Spleen (tissue), 11 donors: ENCODE measurements at regions not wholly inside any gene's neighbourhood (a gene's known extent, or its start where the extent isn't known, plus 50 kb on each side); places are given as distances from the start of the nearest gene placed in this dataset.
"Not testable (repeated sequence)": the region's sequence is repeated elsewhere in the genome, so short reads cannot be mapped to it uniquely, and the experiment has no call there.

Source experiments
- DNase-seq: peaks from one replicate; pipeline ENCODE4 v3.0.0-alpha.2; 2020
- H3K27ac ChIP-seq, 8 donors: fragments of 200-600 bp; sonication (generic) in 7 of 8; 1 replicate in 4 of 8; 2 replicates in 4 of 8; pipeline versions ENCODE4 v1.5.0 to v1.8.0; 2016 to 2021; ENCODE audit warnings: inconsistent platforms in 4 of 8, mild to moderate bottlenecking in 4 of 8, moderate library complexity in 1 of 8
- H3K27me3 ChIP-seq, 7 donors: fragments of 200-600 bp; sonication (generic) in 6 of 7; replicated peaks in 1 of 7; 1 replicate in 4 of 7; 2 replicates in 3 of 7; pipeline versions ENCODE4 v1.5.0 to v1.8.0; 2016 to 2021; ENCODE audit warnings: inconsistent platforms in 3 of 7, mild to moderate bottlenecking in 1 of 7
- H3K36me3 ChIP-seq, 6 donors: fragments of 200-600 bp; sonication (generic) in 5 of 6; 1 replicate in 4 of 6; 2 replicates in 2 of 6; pipeline versions ENCODE4 v1.5.0 to v1.8.0; 2016 to 2021; ENCODE audit warnings: inconsistent platforms in 2 of 6
- H3K4me1 ChIP-seq, 6 donors: fragments of 200-600 bp; sonication (generic) in 5 of 6; 1 replicate in 3 of 6; 2 replicates in 3 of 6; pipeline versions ENCODE4 v1.5.0 to v1.8.0; 2016 to 2021; ENCODE audit warnings: inconsistent platforms in 3 of 6
- H3K4me3 ChIP-seq, 8 donors: fragments of 200-600 bp; sonication (generic) in 7 of 8; 1 replicate in 4 of 8; 2 replicates in 4 of 8; pipeline versions ENCODE4 v1.5.0 to v1.8.0; 2016 to 2021; ENCODE audit warnings: inconsistent platforms in 4 of 8, mild to moderate bottlenecking in 4 of 8, moderate library complexity in 2 of 8
- H3K9me3 ChIP-seq, 8 donors: fragments of 200-600 bp; sonication (generic) in 7 of 8; 1 replicate in 4 of 8; 2 replicates in 4 of 8; pipeline versions ENCODE4 v1.5.0 to v1.8.0; 2016 to 2021; ENCODE audit warnings: inconsistent platforms in 4 of 8
- WGBS, 5 donors: extraction: QIAGEN DNeasy Blood & Tissue Kit in 3 of 5; methylation state at CpG; one replicate each; pipeline versions ENCODE4 v1.1.5 to v1.1.7; 2013 to 2018; 5-methylcytosine and 5-hydroxymethylcytosine counted together
- intact Hi-C: fragments of 100-400 bp; cut with DNase I; formaldehyde crosslinking; loops from one replicate; pipeline ENCODE4 v1.15.0; 2023; ENCODE audit warnings: low total_unique reads
- TF ChIP-seq, protein P1 (sequence below), 11 experiments: fragments of 200-600 bp in 7 of 11; fragments of 450-650 bp in 4 of 11; sonication (generic) in 4 of 11; IDR thresholded peaks in 8 of 11; conservative IDR thresholded peaks in 3 of 11; 1 replicate in 7 of 11; 2 replicates in 4 of 11; pipeline versions ENCODE4 v1.4.0 to v1.8.0; 2016 to 2021; ENCODE audit warnings: antibody characterized with exemption in 11 of 11, inconsistent platforms in 4 of 11, mild to moderate bottlenecking in 1 of 11
- donor health status: healthy with polysubstance abuse.
- donor health status: DM: no; HTN: no; CAD: no; lungs with moderate emphysema.
- donor health status: DM: no; HTN: no; CAD: no.
- donor health status: Bipolar disorder and iron deficiency.
- donor health status: healthy.
- donor health status: DM: no; HTN: no; CAD: no.
- donor health status: DM: yes; HTN: yes; CAD: no.

DNA sequence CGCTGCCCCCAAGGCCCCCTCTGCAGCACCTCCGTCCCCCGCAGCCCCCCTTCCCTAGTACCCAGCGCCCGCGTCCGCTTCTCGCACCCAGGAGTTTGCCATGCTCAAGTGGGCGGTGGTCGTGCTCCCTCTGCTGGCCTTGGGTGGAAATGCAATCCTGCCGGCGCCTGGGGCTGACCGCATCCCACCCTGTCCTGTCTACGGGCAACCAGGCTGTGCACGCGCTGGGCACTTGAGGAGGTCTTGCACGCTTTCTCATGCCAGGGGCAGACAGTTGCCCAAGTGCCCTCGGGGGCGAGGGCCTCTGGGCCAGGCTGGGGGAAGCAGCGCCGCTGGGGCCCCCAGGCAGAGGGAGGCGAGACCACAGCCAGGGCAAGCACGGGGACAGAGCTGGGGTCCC is 1450.7 kb upstream of the TPTE start:
- WGBS, 5 donors: 44 to 60% (median 48%) methylated on average over 2 to 18 of the region's 23 CpGs; no CpG with 5 or more reads in 2 of the 5 donors
- TF ChIP-seq, protein P1, sequence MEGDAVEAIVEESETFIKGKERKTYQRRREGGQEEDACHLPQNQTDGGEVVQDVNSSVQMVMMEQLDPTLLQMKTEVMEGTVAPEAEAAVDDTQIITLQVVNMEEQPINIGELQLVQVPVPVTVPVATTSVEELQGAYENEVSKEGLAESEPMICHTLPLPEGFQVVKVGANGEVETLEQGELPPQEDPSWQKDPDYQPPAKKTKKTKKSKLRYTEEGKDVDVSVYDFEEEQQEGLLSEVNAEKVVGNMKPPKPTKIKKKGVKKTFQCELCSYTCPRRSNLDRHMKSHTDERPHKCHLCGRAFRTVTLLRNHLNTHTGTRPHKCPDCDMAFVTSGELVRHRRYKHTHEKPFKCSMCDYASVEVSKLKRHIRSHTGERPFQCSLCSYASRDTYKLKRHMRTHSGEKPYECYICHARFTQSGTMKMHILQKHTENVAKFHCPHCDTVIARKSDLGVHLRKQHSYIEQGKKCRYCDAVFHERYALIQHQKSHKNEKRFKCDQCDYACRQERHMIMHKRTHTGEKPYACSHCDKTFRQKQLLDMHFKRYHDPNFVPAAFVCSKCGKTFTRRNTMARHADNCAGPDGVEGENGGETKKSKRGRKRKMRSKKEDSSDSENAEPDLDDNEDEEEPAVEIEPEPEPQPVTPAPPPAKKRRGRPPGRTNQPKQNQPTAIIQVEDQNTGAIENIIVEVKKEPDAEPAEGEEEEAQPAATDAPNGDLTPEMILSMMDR (IDR thresholded peaks at IDR 0.05 in 8 of 11, conservative IDR thresholded peaks at IDR 0.05 in 3 of 11): peak in 3 of 11 experiments; percentile 17 to 36 (median 29)
- H3K27me3 ChIP-seq, H3K27ac ChIP-seq, H3K36me3 ChIP-seq, H3K4me1 ChIP-seq, H3K4me3 ChIP-seq, intact Hi-C loops: not testable (repeated sequence)
- peak; percentile 60 for DNase-seq
- peaks cover 0 to 22% (median 0%) of the 10 kb centered on the region in 8 donors for H3K9me3 ChIP-seq

DNA sequence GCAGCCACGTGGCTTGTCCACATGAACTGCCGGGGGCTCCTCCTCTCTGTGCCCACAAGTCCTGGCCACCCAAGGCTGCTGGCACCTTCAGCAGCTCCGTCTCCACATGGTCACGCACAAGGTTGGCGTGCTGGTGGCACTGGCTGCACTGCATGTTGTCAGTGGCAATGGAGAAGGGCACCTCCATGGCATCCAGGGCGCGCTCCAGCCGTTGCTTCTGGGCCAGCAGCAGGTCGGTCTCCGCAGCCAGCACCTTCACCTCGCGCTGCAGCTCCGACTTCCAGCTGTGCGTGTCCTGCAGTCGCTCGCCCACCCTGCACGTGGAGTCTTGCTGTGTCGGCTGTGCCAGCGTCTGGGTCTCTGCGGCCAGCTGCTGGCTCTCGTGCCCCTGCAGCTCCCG is 1448.4 kb upstream of the TPTE start:
- H3K4me1 ChIP-seq, H3K27ac ChIP-seq, H3K27me3 ChIP-seq, H3K4me3 ChIP-seq, intact Hi-C loops, H3K36me3 ChIP-seq: not testable (repeated sequence)
- WGBS, 5 donors: 74 to 94% (median 84%) methylated on average over 14 to 19 of the region's 22 CpGs
- peaks cover 0 to 22% (median 0%) of the 10 kb centered on the region in 8 donors for H3K9me3 ChIP-seq
- DNase-seq: peak; percentile 54

DNA sequence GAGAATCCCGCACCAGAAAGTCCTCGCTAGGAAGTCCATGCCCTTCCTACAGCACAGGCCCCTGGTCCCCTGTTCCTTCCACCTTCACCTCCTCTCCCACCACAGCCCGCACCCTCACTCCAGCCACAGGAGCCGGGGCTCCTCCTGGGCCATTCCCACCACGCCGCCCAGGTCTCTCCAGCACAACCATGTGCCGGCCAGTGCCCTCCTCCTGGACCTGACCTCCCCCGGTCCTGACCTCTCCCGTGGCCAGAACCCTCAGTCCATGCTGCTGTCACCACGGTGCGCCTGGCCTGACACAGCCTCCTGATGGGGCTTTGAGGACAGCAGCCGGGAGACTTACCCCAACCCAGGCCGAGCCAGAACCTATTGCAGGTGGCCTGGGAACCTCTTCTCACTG is 1446.6 kb upstream of the TPTE start:
- H3K4me1 ChIP-seq, intact Hi-C loops, H3K27me3 ChIP-seq, H3K27ac ChIP-seq, H3K4me3 ChIP-seq, H3K36me3 ChIP-seq, DNase-seq: not testable (repeated sequence)
- H3K9me3 ChIP-seq: peaks cover 0 to 22% (median 0%) of the 10 kb centered on the region in 8 donors
- WGBS, 5 donors: 86 to 95% (median 91%) methylated on average over 7 to 13 of the region's 13 CpGs; no CpG with 5 or more reads in 1 of the 5 donors

DNA sequence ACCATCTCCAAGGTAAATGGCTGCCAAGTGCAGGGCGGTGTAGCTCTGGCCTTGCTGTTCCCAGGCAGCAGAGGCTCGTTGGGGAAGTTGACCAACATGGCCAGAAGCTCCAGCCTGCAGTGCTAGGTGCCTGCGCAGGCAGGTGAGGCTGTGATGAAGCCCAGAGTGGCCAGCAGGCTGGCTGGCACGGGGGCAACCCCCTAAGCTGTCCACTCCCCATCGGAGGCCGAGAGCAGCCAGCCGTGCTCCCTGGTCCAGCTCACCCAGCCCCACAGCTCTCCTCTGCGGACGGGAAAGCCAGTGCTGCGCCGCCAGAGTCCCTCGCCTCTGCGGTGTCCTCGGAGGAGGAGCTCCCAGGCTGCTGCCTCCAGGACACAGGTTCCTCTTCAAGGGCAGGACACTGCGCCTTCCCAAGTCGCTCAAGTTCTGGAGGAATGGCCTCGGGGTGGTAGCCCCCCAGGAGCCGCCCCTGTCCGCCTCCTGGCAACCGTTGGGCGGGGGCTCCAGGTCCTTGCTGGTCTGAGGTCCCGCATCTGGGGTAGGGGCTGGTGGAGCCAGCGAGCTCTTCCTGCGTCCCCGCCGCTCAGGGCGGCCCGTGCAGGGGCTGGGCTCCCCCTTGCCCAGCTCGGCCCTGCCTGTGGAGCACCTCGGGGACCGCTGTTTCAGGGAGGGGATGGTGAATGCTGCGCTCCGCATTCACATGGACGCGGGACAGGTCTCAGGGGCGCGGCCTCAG is 1438.1 kb upstream of the TPTE start:
- 59 to 77% (median 74%) methylated on average over 10 to 19 of the region's 37 CpGs; no CpG with 5 or more reads in 1 of the 5 donors for WGBS, 5 donors
- H3K4me3 ChIP-seq, H3K36me3 ChIP-seq, intact Hi-C loops, H3K27ac ChIP-seq, H3K4me1 ChIP-seq, H3K27me3 ChIP-seq: not testable (repeated sequence)
- DNase-seq: peak; percentile 31
- peaks cover 0 to 31% (median 0%) of the 10 kb centered on the region in 8 donors for H3K9me3 ChIP-seq

DNA sequence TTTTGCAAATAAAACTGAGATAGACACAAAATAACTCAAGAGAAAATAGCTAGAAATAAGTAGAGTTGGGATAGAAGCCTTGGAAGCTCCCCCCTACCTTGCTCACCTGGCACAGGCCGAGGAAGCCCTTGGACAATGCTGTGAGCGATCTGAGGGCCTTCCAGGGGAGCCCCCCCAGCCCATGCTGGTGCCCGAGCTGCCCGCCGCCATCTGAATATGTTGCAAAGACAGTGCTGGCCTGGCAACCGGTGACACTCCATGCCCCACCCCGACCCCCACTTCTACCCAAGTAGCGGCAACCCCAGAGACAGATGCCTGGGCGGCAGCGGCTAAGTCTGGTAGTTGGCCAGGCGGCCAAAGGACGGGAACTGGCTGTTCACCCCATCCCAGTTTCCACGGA is 1435.1 kb upstream of the TPTE start:
- H3K27me3 ChIP-seq, H3K36me3 ChIP-seq, H3K4me1 ChIP-seq, H3K4me3 ChIP-seq, H3K27ac ChIP-seq, intact Hi-C loops, DNase-seq: not testable (repeated sequence)
- peaks cover 0 to 31% (median 0%) of the 10 kb centered on the region in 8 donors for H3K9me3 ChIP-seq
- 75 to 97% (median 93%) methylated on average over 4 to 13 of the region's 13 CpGs; no CpG with 5 or more reads in 1 of the 5 donors for WGBS, 5 donors

DNA sequence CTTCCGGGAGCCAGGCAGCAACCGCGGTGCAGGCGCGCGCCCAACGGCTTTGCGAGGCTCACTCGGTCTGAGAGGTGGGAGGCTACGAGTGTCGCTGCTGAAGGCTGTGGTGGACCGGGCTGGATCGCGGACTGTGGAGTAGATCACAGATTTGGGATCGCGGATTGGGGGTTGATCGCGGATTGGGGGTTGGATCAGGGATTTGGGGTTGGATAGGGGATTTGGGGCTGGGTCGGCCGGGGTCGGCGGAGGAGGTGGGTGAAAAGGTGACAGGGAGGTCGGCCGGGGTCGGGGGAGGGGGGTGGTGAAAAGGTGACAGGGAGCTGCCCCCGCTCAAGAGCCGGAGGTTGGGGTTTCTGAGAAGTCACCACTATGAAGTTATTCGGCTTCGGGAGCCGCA is 1433.6 kb upstream of the TPTE start:
- H3K4me3 ChIP-seq, intact Hi-C loops, H3K36me3 ChIP-seq, H3K27ac ChIP-seq, H3K27me3 ChIP-seq, H3K4me1 ChIP-seq: not testable (repeated sequence)
- H3K9me3 ChIP-seq: peaks cover 0 to 24% (median 0%) of the 10 kb centered on the region in 8 donors
- peak; percentile 63 for DNase-seq
- 82 to 88% (median 85%) methylated on average over 16 to 30 of the region's 30 CpGs for WGBS, 5 donors

DNA sequence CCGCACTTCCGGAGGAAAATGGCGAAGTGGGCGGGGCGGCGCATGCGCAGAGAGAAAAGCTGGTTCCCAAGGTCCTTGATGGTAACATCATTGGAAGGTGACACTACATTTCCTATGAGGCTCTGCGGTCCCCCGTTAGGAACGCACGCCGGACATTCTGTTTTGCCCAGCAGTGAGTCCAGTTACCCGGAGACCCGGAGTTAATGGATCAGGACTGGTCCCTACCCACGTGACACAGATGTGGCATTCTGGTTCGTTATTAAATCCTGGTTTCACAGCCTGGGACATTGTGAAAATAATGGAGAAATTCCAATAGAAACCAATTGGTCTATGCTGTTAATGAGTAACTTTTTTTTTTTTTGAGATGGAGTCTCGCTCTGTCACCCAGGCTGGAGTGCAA is 1391.6 kb upstream of the TPTE start:
- 83% methylated on average over 1 of the region's 17 CpGs; no CpG with 5 or more reads in 4 of the 5 donors for WGBS, 5 donors
- not testable (repeated sequence) for H3K4me3 ChIP-seq, DNase-seq

DNA sequence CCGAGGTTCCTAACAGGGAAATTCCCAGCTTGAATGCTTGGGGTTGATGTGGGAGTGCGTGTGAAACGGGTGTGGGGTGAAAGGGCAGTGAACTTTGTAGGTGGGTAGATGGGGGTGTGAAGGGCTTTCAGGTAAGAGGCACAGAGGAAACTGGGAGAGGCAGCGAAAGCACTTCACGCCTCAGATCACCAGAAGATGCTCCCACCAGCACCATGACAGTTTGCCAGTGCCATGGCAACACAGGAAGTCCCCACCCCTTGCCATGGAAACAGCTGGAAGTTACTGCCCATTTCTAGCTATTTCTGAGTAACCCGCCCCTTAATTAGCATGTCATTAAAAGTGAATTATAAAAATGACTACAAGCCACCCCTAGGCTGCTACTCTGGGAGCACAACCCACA is 1390.6 kb upstream of the TPTE start:
- H3K4me3 ChIP-seq, H3K36me3 ChIP-seq, intact Hi-C loops, DNase-seq, H3K4me1 ChIP-seq, H3K9me3 ChIP-seq, H3K27ac ChIP-seq, H3K27me3 ChIP-seq: not testable (repeated sequence)
- WGBS, 5 donors: 56 to 77% (median 69%) methylated on average over 3 to 6 of the region's 6 CpGs

More for the DNA sequence above, 1391.6 kb upstream of the TPTE start:
- H3K9me3 ChIP-seq, H3K27ac ChIP-seq, H3K27me3 ChIP-seq, H3K36me3 ChIP-seq, H3K4me1 ChIP-seq, intact Hi-C loops: not testable (repeated sequence)
